Peyer's patch (tissue), 4 donors: ENCODE measurements at regions not wholly inside any gene's neighbourhood (a gene's known extent, or its start where the extent isn't known, plus 50 kb on each side); places are given as distances from the start of the nearest gene placed in this dataset.

Experiments used
- CTCF ChIP-seq, 6 experiments: fragments of 450-650 bp in 4 of 6; fragments of 200-600 bp in 2 of 6; sonication (generic) in 1 of 6; IDR thresholded peaks; one replicate each; pipeline ENCODE4 v1.5.1; 2017 to 2019; ENCODE audit warnings: antibody characterized with exemption in 6 of 6, mild to moderate bottlenecking in 3 of 6, moderate library complexity in 1 of 6
- POLR2A ChIP-seq, 2 donors: fragments of 450-650 bp; IDR thresholded peaks; one replicate each; pipeline ENCODE4 v1.5.1; 2017; ENCODE audit warnings: antibody characterized with exemption in 2 of 2, mild to moderate bottlenecking in 2 of 2, moderate library complexity in 2 of 2

- TF ChIP-seq CTCF (IDR thresholded peaks at IDR 0.05) = no peak
- TF ChIP-seq POLR2A (IDR thresholded peaks at IDR 0.05) = no peak
Measured at GRCh38 chr10:78785991-78786390, 282.8 kb upstream of the ZMIZ1 start.
